ENCODE measurements at regions not wholly inside any gene's neighbourhood (a gene's known extent, or its start where the extent isn't known, plus 50 kb on each side); places are given as distances from the start of the nearest gene placed in this dataset.

GRCh38 chr13:18949970-18950369 is 231.7 kb downstream of the TUBA3C start:
- TF ChIP-seq, protein P1, sequence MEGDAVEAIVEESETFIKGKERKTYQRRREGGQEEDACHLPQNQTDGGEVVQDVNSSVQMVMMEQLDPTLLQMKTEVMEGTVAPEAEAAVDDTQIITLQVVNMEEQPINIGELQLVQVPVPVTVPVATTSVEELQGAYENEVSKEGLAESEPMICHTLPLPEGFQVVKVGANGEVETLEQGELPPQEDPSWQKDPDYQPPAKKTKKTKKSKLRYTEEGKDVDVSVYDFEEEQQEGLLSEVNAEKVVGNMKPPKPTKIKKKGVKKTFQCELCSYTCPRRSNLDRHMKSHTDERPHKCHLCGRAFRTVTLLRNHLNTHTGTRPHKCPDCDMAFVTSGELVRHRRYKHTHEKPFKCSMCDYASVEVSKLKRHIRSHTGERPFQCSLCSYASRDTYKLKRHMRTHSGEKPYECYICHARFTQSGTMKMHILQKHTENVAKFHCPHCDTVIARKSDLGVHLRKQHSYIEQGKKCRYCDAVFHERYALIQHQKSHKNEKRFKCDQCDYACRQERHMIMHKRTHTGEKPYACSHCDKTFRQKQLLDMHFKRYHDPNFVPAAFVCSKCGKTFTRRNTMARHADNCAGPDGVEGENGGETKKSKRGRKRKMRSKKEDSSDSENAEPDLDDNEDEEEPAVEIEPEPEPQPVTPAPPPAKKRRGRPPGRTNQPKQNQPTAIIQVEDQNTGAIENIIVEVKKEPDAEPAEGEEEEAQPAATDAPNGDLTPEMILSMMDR (conservative IDR thresholded peaks at IDR 0.05) = no peak
- no peak for TF ChIP-seq ZFX (IDR thresholded peaks at IDR 0.05)
